Body of pancreas (tissue), 4 donors: ENCODE measurements at regions not wholly inside any gene's neighbourhood (a gene's known extent, or its start where the extent isn't known, plus 50 kb on each side); places are given as distances from the start of the nearest gene placed in this dataset.

Source experiments
- ATAC-seq: fragments of 150-250 bp; one replicate; pipeline ENCODE4 v1.9.1; 2016
- DNase-seq, 4 donors: peaks; one replicate each; pipeline ENCODE4 v3.0.0-alpha.2; 2019
- H3K27ac ChIP-seq, 4 donors: fragments of 200-600 bp; sonication (generic); 1 replicate in 3 of 4; 2 replicates in 1 of 4; pipeline versions ENCODE4 v1.5.1 to v1.6.1; 2016 to 2019; ENCODE audit warnings: mild to moderate bottlenecking in 1 of 4, mixed read lengths in 1 of 4, moderate library complexity in 1 of 4
- H3K27me3 ChIP-seq, 2 donors: fragments of 200-600 bp; sonication (generic); one replicate each; pipeline ENCODE4 v1.6.0; 2016; ENCODE audit warnings: mild to moderate bottlenecking in 1 of 2
- H3K36me3 ChIP-seq, 2 donors: fragments of 200-600 bp; sonication (generic); replicated peaks in 1 of 2; 2 replicates each; pipeline ENCODE4 v1.5.1; 2016; ENCODE audit warnings: low read depth in 2 of 2; ENCODE audit not compliant: insufficient read depth in 1 of 2
- H3K4me1 ChIP-seq: fragments of 200-600 bp; sonication (generic); one replicate; pipeline ENCODE4 v1.6.0; 2016
- H3K4me3 ChIP-seq, 2 donors: fragments of 200-600 bp; sonication (generic); 1 replicate in 1 of 2; 2 replicates in 1 of 2; pipeline ENCODE4 v1.5.1; 2016 to 2019
- H3K9me3 ChIP-seq, 3 donors: fragments of 200-600 bp; sonication (generic); 1 replicate in 2 of 3; 2 replicates in 1 of 3; pipeline ENCODE4 v1.5.1; 2016
- CTCF ChIP-seq, 7 experiments: fragments of 450-650 bp in 4 of 7; fragments of 200-600 bp in 3 of 7; sonication (generic) in 3 of 7; IDR thresholded peaks; one replicate each; pipeline ENCODE4 v1.5.1; 2016 to 2019; ENCODE audit warnings: antibody characterized with exemption in 7 of 7
- POLR2A ChIP-seq, 3 donors: fragments of 450-650 bp; IDR thresholded peaks; one replicate each; pipeline ENCODE4 v1.6.1; 2016; ENCODE audit warnings: antibody characterized with exemption in 3 of 3, mild to moderate bottlenecking in 2 of 3
- WGBS, 2 donors: methylation state at CpG; one replicate each; pipeline ENCODE4 v1.1.5; 2017; 5-methylcytosine and 5-hydroxymethylcytosine counted together
- intact Hi-C: fragments of 100-400 bp; cut with DNase I; formaldehyde crosslinking; loops from one replicate; pipeline ENCODE4 v1.15.1; 2023

GRCh38 chr16:87062569-87063442 is 254.4 kb downstream of the C16orf95 start:
- DNase-seq: peak; percentile 73 to 85 (median 76)
- WGBS, 2 donors: 42% methylated on average over 26 of the region's 26 CpGs
- no peak overlapping the region for H3K4me3 ChIP-seq
- TF ChIP-seq CTCF (IDR thresholded peaks at IDR 0.05): peak; percentile 62 to 91 (median 69)
- peak in 1 of 3 donors; percentile 10 for TF ChIP-seq POLR2A (IDR thresholded peaks at IDR 0.05)
- no peak overlapping the region for H3K27ac ChIP-seq
- H3K9me3 ChIP-seq: no peaks in the 10 kb centered on the region
- no peaks in the 10 kb centered on the region for H3K36me3 ChIP-seq
- no peaks in the 10 kb centered on the region for H3K27me3 ChIP-seq
- intact Hi-C loops: no loop called here
- H3K4me1 ChIP-seq: peaks cover 10% of the 10 kb centered on the region
- ATAC-seq: peak; percentile 95

GRCh38 chr16:87063543-87063942 is 253.6 kb downstream of the C16orf95 start:
- Histone ChIP-seq H3K27me3 (no peaks in the 10 kb centered on the region), H3K9me3 (no peaks in the 10 kb centered on the region), H3K4me3 (no peak overlapping the region), H3K27ac (no peak overlapping the region), H3K36me3 (no peaks in the 10 kb centered on the region), H3K4me1 (peaks cover 10% of the 10 kb centered on the region)
- intact Hi-C loops: no loop called here
- DNase-seq (no peak), ATAC-seq (no peak)
- 85 to 90% methylated on average over 19 of the region's 19 CpGs for WGBS, 2 donors
- TF ChIP-seq CTCF (IDR thresholded peaks at IDR 0.05) (no peak), POLR2A (IDR thresholded peaks at IDR 0.05) (no peak)

- 62 to 69% methylated on average over 18 of the region's 18 CpGs for WGBS, 2 donors
- ATAC-seq (no peak), DNase-seq (no peak)
- intact Hi-C loops: no loop called here
- Histone ChIP-seq H3K4me3 (no peak overlapping the region), H3K27ac (no peak overlapping the region), H3K9me3 (no peaks in the 10 kb centered on the region), H3K4me1 (peaks cover 10% of the 10 kb centered on the region), H3K36me3 (no peaks in the 10 kb centered on the region), H3K27me3 (no peaks in the 10 kb centered on the region)
- TF ChIP-seq POLR2A (IDR thresholded peaks at IDR 0.05) (no peak), CTCF (IDR thresholded peaks at IDR 0.05) (no peak)
Observed at GRCh38 chr16:87064731-87065445, 252.3 kb downstream of the C16orf95 start.

GRCh38 chr16:87065446-87066132 is 251.6 kb downstream of the C16orf95 start:
- no peak for DNase-seq
- TF ChIP-seq CTCF (IDR thresholded peaks at IDR 0.05) (no peak), POLR2A (IDR thresholded peaks at IDR 0.05) (no peak)
- Histone ChIP-seq H3K27ac (no peak overlapping the region), H3K27me3 (no peaks in the 10 kb centered on the region), H3K9me3 (no peaks in the 10 kb centered on the region), H3K4me1 (peaks cover 10% of the 10 kb centered on the region), H3K4me3 (no peak overlapping the region), H3K36me3 (no peaks in the 10 kb centered on the region)
- ATAC-seq: no peak
- WGBS, 2 donors: 57% methylated on average over 14 of the region's 14 CpGs
- intact Hi-C loops: no loop called here
